ENCODE measurements at regions not wholly inside any gene's neighbourhood (a gene's known extent, or its start where the extent isn't known, plus 50 kb on each side); places are given as distances from the start of the nearest gene placed in this dataset.
"Not testable (repeated sequence)": the region's sequence is repeated elsewhere in the genome, so short reads cannot be mapped to it uniquely, and the experiment has no call there.

DNA sequence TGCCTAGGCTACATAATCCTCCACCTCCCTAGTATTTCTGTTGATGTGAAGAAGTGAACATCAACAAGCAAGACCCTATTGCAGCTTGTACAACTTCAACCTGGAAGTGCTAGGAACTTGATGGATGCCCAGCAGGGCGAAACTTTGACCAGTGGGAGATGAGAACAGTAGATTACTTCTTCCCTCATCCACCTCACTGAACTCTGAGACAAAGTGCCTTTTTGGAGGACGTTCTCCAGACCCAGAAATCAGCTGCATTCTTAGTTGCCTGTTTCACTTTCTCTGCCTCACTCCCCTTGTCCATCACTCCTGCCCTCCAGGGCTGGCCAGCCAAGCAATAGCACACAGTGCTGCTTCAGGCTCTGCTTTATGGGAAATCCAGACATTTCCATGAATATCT lies 683.4 kb downstream of the GALC start:
- DNase-seq (ENCODE audit: low read depth), result no peak

DNA sequence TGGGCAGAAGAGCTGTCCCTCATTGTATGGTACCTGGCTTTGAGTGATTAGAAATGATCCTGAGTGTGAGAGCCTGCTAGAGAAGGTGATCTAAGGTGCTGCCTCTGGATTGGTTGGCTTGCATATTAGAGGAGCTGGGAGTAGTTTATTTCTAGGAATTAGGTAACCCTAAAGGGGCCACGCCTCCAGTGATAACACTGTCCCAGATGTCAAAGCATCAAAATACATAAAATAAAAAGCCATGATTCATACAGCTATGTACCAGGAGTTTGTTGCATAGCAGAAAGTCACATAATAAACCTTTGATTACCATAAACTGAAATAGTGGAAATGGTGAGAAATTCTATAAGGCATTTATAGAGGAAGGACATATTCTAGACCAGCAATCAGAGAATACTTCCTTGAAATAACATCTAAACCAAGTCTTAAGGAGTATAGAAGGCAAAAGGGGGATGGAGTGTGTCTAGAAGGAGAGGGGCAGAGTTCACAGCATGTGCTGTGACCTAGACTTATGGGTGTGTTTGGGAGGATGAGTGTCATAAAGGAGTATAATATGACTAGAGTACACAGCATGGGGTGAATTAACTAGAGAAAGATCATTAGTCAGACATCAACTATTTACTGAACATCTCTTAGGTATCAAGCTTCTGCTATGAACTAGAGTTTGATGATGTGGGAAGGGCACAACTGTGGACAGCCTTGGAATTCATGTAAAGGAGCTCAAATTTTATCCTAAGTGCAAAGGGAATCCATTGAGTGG lies 686.4 kb downstream of the GALC start:
- no peak for DNase-seq (ENCODE audit: low read depth)

DNA sequence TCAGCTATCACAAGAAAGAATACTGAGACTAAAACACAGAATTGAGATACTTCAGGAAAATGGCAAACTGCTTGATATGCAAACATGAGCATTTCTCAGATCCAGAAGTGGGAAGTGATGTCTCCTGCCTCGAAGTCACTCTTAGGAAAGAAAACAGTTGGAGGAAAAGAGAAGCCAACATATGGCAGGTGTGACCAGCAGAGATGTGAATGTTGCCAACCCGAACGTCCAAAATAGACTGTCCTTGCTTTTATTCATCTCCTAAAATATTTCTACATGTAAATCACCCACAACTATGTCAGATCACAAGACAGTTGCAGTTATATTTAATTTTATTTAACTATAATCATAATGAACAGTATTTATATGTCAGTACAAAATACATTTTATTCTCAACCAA lies 687.6 kb downstream of the GALC start:
- DNase-seq (ENCODE audit: low read depth), result no peak

DNA sequence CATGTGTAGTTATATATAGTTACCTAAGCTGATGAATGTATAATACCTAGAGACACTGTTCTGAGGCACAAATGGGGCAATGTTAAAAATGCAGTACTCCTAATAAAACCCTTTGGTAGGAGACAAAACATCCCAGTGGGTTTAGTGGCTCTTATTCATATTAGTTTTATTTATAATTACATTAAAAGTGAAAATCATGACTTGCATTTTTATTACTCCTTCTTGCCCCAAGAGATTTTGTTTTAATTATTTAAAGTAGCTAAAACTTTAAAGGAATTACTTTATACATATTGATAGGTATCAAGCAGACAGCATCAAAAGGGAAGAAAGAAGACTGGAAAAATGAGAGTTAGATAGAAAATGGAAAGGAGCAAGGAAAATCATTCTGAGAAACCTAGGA lies 688.6 kb downstream of the GALC start:
- DNase-seq (ENCODE audit: low read depth), result no peak

DNA sequence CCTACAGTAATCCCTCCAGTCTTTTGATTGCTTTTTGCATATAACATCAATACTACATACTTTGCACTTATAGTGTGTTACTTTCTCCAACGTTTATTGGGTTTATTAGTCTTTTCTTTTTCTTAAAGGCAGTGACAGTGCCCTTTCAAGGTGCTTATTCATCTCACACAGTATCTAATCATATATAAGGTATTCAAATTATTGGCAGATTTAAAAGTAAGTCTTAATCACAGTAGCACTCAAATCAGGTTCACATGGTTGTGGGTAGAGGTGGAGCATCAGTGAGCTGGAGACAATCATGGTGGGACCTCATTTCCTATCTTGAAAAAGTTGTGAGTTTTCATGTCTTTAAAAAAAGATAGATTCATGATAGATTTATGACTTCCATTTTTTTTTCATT lies 706.2 kb downstream of the GALC start:
- no peak for DNase-seq (ENCODE audit: low read depth)

DNA sequence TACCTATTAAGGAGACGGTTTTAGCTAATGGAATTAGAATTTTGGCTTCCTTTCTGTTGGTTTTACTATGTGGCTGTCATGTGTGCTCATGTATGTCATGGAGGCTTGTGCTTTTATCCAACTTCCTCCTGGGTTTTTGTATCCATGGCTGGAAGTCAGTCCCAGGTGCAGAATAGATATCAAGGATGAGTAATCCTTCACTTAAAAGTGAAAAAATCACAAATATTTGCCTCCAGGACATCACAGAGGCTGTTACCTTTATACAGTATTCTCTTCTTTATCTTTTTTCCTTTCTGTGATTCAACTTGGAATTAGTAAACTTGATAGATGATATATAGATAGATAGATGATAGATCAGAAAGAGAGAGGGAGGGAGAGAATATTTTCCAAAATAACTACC lies 706.8 kb downstream of the GALC start:
- no peak for DNase-seq (ENCODE audit: low read depth)

DNA sequence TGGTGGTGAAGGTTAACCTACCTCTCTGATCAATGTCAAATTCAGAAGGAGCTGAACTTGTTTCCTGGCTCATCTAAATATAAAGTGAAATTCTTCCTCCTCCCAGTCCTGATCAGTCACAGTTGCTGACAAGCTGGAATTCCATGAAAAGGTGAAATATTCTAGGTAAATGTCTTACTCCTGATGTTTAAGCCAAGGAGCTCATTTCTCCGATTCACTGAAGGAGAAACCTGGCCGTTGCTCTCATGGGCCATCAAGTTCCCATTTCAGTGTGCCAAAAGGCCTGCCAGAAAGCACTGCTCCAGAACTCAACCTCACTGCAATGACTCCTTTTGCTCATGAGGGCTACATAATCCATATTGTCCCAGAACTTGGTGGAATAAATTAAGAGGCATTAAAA lies 707.5 kb downstream of the GALC start:
- DNase-seq (ENCODE audit: low read depth), result no peak

DNA sequence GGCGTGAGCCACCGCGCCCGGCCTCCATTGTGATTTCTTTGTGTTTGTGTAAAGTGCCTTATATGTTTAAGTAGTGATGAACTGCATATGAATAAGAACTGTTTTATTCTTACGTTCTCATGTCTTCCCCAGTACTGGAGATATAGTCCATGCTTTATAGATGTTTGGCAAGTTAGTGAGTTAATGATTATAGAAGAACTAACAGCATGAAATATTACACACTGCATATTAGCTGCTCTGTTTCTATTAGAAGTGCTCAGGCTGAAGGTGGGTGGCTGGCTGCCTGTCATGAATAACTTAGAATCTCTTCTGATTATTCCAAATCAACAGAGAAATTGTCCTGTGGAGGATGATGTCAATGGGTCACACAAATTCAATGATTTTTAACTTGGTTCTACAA lies 709.4 kb downstream of the GALC start:
- DNase-seq (ENCODE audit: low read depth), result no peak

DNA sequence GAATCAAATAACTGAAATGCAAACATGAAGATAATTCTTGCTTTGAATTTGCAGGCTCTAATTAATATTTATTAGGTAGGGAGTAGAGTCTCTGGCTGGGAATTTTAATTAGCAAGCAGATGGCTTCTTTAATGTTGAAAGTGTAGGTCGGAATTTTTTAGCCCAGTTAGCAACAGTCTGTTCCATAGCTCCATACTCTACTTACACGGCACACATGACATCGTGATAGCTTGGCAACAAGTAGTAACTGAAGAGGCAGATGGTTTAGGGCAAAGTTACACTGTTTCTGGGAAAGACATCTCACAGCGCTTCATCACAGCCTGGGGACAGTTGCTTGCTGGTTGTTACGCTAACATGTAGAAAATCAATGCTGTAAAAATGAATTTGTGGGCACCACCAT lies 710.7 kb downstream of the GALC start:
- DNase-seq (ENCODE audit: low read depth), result no peak

DNA sequence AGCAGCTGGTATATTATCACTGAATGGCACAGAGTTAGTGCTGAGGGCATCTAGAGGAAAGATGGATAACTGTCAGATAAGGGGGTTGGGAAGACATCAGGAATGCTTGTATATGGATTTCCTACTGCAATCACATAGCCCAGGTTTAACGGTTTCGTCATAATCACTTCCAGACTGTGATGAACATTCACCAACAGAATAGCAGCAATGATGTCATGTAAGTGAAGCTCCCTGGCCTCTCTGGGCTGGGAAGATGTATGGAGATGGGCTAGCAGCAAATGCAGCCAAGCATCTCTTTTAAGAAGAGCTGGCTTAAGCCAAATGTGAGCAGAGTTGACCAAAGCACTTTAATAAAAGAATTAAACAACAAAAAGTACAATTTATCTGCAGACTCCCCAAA lies 714.6 kb downstream of the GALC start:
- DNase-seq (ENCODE audit: low read depth), result no peak

DNA sequence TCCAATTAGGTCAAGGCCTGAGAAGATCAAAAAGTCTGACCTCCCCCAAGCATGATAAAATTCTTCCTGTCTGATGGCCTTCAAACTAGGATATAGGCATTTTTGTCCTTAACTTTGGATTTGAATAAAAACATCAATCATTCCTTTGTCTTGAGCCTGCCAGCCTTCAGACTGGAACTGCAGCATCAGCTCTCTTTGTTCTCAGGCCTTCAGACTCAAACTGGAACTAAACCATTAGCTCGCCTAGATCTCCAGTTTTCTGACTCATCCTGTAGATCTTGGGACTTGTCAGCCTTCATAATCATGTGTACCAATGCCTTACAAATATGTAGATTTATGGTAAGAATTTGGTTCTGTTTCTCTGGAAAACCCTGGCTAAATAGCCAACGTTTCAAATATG lies 721.7 kb downstream of the GALC start:
- no peak for DNase-seq (ENCODE audit: low read depth)

DNA sequence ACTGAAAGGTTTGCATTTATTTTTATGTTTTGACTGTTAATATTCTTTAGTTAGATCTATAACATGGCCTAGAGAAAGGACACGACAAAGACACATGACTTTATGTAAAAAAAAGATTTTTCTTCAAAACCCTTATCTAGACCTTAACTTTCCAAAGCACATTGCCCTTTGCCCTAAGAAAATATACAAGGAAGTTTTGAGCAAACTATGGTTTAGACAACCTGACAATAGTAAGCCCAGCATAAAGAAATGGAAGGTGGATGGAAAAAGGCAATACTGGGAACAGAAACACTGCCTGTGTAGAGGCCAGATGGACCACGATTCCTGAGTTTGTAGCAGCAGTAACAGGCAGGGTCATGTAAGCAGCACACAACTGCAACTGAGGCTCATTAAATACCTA lies 724.0 kb downstream of the GALC start:
- DNase-seq (ENCODE audit: low read depth), result no peak

DNA sequence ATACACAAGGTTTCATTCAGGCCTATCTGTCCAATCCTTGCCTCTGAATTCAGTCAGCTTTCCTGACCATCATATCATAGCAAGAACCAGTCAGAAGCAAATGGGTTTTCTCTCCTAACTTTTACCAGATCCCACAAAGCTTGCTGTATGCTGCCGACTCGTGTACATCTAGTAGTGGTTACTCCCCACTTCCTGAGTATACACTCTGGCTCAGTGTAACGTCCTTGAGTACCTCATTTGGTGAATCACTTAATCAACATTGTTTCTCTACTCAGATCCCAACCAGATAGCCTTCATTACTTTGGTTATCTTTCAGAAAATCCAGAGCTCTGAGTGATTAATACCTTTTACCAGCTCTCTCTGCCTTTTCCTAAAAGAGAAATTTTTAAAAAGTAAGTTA lies 728.2 kb downstream of the GALC start:
- no peak for DNase-seq (ENCODE audit: low read depth)

DNA sequence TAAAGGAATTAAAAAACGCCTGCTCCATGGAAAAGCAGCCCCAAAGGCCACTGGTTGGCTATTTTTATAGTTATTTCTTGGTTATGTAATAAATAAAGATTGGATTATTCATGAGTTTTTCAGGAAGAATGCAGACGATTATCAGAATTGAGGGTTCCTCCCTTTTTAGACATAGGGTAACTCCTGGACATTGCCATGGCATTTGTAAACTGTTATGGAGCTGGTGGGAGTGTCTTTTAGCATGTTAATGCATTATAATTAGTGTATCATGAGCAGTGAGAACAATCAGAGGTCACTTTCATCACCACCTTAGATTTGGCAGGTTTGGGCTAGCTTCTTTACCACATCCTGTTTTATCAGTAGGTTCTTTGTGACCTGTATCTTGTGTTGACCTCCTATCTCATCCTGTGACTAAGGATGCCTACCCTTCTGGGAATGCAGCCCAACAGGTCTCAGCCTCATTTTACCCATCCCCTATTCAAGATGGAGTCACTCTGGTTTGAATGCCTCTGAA lies 728.7 kb downstream of the GALC start:
- no peak for DNase-seq (ENCODE audit: low read depth)

DNA sequence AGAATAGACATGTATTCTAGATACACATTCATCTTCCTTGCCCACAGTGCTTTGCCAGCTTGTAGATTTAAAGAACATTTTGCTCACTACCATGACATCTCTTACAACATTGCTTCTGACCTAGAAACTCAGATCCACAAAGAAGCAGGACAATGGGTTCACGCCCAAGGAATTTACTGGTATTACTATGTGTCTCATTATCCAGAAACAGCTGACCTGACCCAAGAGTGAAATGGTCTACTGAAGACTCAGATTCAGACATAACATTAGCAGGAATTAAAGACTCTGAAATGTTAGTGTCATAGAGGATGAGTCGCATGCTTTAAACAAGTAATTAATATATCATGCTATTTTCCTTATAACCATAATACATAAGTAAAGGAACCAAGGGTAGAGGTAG lies 731.4 kb downstream of the GALC start:
- DNase-seq (ENCODE audit: low read depth), result no peak

DNA sequence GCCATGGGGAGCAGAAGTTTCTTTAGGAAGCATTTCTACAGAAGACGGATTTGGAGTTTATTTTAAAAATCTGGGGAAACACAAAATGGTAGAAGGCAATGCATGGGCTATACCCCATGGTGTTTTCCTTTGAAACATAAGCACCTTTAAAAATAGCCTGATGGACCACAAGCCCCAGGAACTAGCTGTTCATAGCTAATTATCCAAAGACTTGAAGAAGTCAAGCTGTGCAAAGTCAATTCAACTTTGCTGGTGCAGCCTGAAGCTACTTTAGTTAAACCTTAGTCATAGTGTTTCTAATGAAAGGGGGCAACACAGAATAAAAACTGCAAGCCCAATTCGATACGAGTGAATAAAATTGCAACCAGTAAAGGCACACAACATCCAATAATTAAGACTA lies 732.5 kb downstream of the GALC start:
- no peak for DNase-seq (ENCODE audit: low read depth)

DNA sequence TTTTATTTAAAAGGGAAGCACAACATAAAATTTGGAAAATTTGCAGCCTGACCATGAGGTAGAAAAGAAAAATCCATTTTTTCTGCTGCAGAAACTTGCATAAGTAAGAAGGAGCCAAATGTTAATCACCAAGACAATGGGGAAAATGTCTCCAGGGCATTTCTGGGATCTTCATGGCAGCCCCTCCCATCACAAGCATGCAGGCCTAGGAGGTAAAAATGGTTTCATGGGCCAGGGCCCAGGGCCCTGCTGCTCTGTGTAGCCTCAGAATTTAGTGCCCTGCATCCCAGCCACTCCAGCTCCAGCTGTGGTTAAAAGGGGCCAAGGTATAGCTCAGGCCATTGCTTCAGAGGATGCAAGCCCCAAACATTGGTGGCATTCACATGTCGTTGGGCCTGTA lies 735.6 kb downstream of the GALC start:
- no peak for DNase-seq (ENCODE audit: low read depth)

DNA sequence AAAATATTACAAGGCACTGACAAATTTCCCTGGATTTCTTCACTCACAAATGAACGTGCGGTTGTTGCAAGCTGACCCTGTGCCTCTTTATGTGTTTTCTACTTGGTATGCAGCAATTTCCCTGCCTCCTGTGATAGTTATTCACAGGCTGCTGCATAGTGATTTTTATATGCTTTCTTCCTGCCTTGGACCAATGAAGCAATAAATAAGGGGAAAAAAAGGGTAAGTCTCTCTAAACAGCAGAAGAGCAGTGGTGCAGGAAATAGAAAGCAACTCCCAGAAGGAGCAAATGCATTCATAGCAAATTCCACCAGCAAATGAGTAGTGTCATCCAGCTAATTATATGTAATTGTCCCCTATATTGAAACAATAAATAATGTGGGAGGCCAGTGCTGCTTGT lies 737.9 kb downstream of the GALC start:
- DNase-seq (ENCODE audit: low read depth), result no peak

DNA sequence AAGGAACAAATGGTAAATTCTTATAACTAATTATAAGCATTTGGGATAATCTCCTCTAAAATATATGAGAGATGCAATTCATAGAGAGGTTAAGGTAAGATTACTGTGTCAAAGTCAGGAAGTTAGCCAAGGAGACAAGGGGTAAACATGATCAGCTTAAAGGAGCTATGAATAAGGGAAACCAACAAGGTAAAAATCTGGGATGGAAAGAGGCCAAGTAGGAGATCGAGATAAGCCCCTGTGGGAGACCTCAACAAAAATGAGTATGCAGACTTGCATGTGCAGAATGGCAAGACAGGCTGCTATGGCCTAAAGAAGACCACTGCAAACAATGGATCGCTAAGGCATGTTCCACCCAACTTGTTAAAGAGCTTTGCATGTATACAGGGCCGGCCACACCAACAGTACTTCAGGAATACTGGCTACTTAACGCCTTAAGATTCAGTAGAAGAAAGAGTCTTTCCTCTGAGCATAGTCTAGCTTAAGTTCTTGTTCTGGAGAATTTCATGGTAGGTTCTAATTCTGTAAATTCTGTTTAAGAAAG lies 738.6 kb downstream of the GALC start:
- DNase-seq (ENCODE audit: low read depth), result no peak

DNA sequence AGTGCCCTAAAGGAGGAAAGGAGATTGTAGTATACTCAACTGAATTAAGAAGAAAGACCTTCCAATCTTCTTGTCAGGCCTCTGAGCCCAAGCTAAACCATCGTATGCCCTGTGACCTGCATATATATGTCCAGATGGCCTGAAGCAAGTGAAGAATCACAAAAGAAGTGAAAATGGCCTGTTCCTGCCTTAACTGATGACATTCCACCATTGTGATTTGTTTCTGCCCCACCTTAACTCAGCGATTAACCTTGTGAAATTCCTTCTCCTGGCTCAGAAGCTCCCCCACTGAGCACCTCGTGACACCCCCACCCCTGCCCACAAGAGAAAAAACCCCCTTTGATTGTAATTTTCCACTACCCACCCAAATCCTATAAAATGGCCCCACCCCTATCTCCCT lies 739.2 kb downstream of the GALC start:
- not testable (repeated sequence) for DNase-seq (ENCODE audit: low read depth)

DNA sequence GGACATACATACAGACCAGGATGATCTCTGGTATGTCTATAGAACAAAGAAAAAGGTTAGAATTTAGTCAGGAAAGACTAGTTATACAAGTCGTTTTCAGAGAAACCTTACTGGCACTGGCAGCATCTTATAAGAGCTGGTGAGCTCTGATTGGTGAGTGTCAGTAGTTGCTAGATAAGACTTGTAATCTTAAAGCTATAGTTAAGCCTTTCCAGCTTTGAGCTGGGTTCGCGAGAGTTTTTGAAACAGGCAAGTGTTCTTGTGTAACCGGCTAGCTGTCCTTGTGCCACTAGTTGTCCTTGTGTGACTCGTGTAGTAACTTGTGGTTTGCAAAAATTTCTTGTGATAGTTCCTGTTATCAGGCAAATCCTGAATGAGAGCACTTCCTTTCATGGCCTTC lies 740.9 kb downstream of the GALC start:
- no peak for DNase-seq (ENCODE audit: low read depth)

DNA sequence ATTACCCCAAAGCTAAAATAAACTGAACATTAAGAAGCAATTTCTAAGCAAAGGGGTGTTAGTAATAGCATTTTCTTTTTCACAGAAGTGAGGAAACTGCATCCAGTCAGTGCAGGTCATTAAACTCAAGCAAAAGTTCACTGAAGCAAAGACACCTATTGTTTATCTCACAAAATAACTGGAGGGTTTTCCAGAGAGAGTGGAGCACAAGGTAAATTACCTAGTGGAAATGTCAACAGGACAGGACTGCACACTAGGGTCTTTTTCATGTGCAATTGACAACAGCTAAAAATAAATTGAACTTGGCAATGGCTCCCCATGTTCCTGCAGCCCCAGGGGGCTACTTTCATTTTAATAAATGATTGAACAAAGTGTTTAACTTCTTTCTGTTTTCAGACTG lies 742.0 kb downstream of the GALC start:
- DNase-seq (ENCODE audit: low read depth), result no peak

DNA sequence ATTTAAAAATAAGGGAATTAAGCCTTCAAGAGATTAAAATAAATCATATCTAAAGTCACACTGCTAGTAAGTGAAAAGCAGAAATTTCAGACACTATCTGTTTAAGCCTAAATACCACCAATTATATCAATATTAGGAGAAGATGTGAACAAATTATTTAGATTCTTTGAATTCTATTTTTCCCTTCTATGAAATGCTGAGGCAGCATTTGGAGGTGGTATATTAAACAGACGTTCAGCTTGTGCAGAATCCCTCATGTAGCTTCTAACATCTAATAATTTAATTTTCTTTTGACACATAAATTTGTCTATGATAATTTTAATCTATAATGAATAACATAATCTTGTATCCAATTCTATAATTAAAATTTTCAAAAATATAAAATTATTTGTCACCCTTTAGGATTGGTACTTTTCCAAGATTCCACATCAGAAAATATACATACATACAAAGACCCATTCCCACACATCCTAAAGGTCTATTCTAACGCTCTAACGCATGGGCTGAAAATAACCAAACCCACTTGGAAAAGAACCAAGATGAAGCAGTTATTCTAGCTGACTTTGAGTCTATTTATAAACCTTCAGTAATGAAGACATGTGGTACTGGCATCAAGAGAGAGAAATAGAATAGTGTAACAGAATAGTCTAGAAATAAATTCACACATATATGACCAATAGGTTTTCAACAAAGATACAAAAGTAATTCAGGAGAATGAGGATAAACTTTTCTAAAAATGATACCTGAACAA lies 751.8 kb downstream of the GALC start:
- no peak for DNase-seq (ENCODE audit: low read depth)

Measured in fibroblast of gingiva (primary cell).